HepG2 (cell line): ENCODE measurements at regions not wholly inside any gene's neighbourhood (a gene's known extent, or its start where the extent isn't known, plus 50 kb on each side); places are given as distances from the start of the nearest gene placed in this dataset.

ENCODE experiments used
- ASH2L ChIP-seq: fragments of 300-600, 200-600 bp; sonication (generic); IDR thresholded peaks from 2 replicates; pipeline ENCODE4 v1.7.0; 2017; ENCODE audit warnings: low read depth, mild to moderate bottlenecking, moderate library complexity, mixed read lengths, low read length; ENCODE audit not compliant: insufficient read length
- ATF2 ChIP-seq: sonication (generic); formaldehyde crosslinking; IDR thresholded peaks from 2 replicates; pipeline ENCODE4 v1.4.0; 2020; ENCODE audit warnings: missing genetic modification reagents
- ATM ChIP-seq: fragments of 450-650 bp; IDR thresholded peaks from 2 replicates; pipeline ENCODE4 v1.7.1; 2017; ENCODE audit warnings: mild to moderate bottlenecking, borderline replicate concordance
- CTCF ChIP-seq: sonication (generic); formaldehyde crosslinking; IDR thresholded peaks from 2 replicates; pipeline ENCODE4 v1.5.0; 2020; ENCODE audit warnings: mild to moderate bottlenecking, missing genetic modification reagents, moderate library complexity
- GTF2F1 ChIP-seq: fragments of 150-350 bp; IDR thresholded peaks from 2 replicates; pipeline ENCODE4 v1.6.1; 2014; ENCODE audit warnings: low read length
- ISL2 ChIP-seq: sonication (generic); formaldehyde crosslinking; IDR thresholded peaks from 2 replicates; pipeline ENCODE4 v1.5.0; 2020; ENCODE audit warnings: missing genetic modification reagents
- MBD4 ChIP-seq: IDR thresholded peaks from 2 replicates; pipeline ENCODE4 v1.6.1; 2012; ENCODE audit warnings: low read length, inconsistent platforms, borderline replicate concordance
- MEF2D ChIP-seq: sonication (generic); formaldehyde crosslinking; IDR thresholded peaks from 2 replicates; pipeline ENCODE4 v1.5.1; 2020; ENCODE audit warnings: mild to moderate bottlenecking, missing genetic modification reagents
- MTERF4 ChIP-seq: sonication (generic); formaldehyde crosslinking; IDR thresholded peaks from 2 replicates; pipeline ENCODE4 v1.8.0; 2023; ENCODE audit warnings: mild to moderate bottlenecking, missing genetic modification reagents
- POLR2AphosphoS2 ChIP-seq: IDR thresholded peaks from 2 replicates; pipeline ENCODE4 v1.6.1; 2011; ENCODE audit warnings: low read depth, low read length, improper control_type of control experiment
- RARG ChIP-seq: sonication (generic); formaldehyde crosslinking; IDR thresholded peaks from 2 replicates; pipeline ENCODE4 v1.4.0; 2020; ENCODE audit warnings: low read depth, mild to moderate bottlenecking, missing genetic modification reagents
- SIX1 ChIP-seq: sonication (generic); formaldehyde crosslinking; IDR thresholded peaks from 2 replicates; pipeline ENCODE4 v1.4.0; 2020; ENCODE audit warnings: missing genetic modification reagents, borderline replicate concordance
- SRY ChIP-seq: sonication (generic); formaldehyde crosslinking; IDR thresholded peaks from 2 replicates; pipeline ENCODE4 v1.8.0; 2022; ENCODE audit warnings: mild to moderate bottlenecking, missing genetic modification reagents
- TBX2 ChIP-seq: sonication (generic); formaldehyde crosslinking; IDR thresholded peaks from 2 replicates; pipeline ENCODE4 v1.5.0; 2020; ENCODE audit warnings: missing genetic modification reagents, mild to moderate bottlenecking, borderline replicate concordance
- THAP9 ChIP-seq: sonication (generic); formaldehyde crosslinking; IDR thresholded peaks from 2 replicates; pipeline ENCODE4; 2020; ENCODE audit warnings: missing genetic modification reagents, mild to moderate bottlenecking, borderline replicate concordance
- ZBTB21 ChIP-seq: sonication (generic); formaldehyde crosslinking; IDR thresholded peaks from 2 replicates; pipeline ENCODE4 v1.4.0; 2020; ENCODE audit warnings: missing genetic modification reagents
- ZBTB26 ChIP-seq: IDR thresholded peaks from 2 replicates; pipeline ENCODE4 v1.6.1; 2016; ENCODE audit warnings: missing compliant biosample characterization, missing genetic modification reagents, borderline replicate concordance
- ZFYVE20 ChIP-seq: sonication (generic); formaldehyde crosslinking; IDR thresholded peaks from 2 replicates; pipeline ENCODE4 v1.8.0; 2023; ENCODE audit warnings: low read depth, mild to moderate bottlenecking, moderate library complexity, missing genetic modification reagents, borderline replicate concordance
- ZNF383 ChIP-seq: sonication (generic); formaldehyde crosslinking; IDR thresholded peaks from 2 replicates; pipeline ENCODE4 v1.4.0; 2020; ENCODE audit warnings: missing genetic modification reagents, mild to moderate bottlenecking, borderline replicate concordance
- ZNF563 ChIP-seq: sonication (generic); formaldehyde crosslinking; IDR thresholded peaks from 2 replicates; pipeline ENCODE4 v1.8.0; 2022; ENCODE audit warnings: mild to moderate bottlenecking, moderate library complexity, missing genetic modification reagents

- TF ChIP-seq ATM (no peak), THAP9 (0 out of 2 replicates have a peak, but pooled peaks have one; percentile 27), ASH2L (no peak), ZFYVE20 (CRISPR knock-in tag) (no peak), GTF2F1 (no peak), RARG (CRISPR knock-in tag) (no peak), ZNF563 (CRISPR knock-in tag) (no peak), SIX1 (CRISPR knock-in tag) (no peak), ZBTB26 (CRISPR knock-in tag) (no peak), MTERF4 (CRISPR knock-in tag) (no peak), CTCF (peak; percentile 21; the same call in 1 of the 2 replicates), MBD4 (no peak), MEF2D (CRISPR knock-in tag) (no peak), POLR2AphosphoS2 (no peak), ZBTB21 (CRISPR knock-in tag) (no peak), ATF2 (CRISPR knock-in tag) (0 out of 2 replicates have a peak, but pooled peaks have one; percentile 2), ZNF383 (no peak), TBX2 (CRISPR knock-in tag) (no peak; the same call in 1 of the 2 replicates), SRY (CRISPR knock-in tag) (no peak), ISL2 (no peak)
These were observed 106.1 kb downstream of the CEBPB start (continued) for GRCh38 chr20:50296450-50297375.
